ENCODE measurements at regions not wholly inside any gene's neighbourhood (a gene's known extent, or its start where the extent isn't known, plus 50 kb on each side); places are given as distances from the start of the nearest gene placed in this dataset.

DNA sequence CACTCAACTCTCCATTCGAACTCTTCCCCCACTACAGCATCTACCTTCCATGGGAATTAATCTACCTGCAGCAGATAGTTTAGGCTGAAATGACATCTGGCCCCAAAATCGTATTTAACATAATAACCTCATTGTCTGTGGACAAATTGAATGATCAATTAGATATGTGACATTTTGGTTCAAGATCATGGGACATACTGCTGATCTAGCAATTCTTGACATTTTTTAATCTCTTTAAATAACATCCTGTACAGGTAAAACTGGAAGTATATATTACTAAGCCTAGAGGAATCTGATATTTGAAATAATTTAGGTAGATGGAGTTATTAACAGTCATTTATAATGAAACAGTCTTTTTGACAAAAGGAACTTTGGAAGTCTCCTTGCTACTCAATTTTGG lies 702.5 kb downstream of the NLGN4X start:
- TF ChIP-seq, protein P1, sequence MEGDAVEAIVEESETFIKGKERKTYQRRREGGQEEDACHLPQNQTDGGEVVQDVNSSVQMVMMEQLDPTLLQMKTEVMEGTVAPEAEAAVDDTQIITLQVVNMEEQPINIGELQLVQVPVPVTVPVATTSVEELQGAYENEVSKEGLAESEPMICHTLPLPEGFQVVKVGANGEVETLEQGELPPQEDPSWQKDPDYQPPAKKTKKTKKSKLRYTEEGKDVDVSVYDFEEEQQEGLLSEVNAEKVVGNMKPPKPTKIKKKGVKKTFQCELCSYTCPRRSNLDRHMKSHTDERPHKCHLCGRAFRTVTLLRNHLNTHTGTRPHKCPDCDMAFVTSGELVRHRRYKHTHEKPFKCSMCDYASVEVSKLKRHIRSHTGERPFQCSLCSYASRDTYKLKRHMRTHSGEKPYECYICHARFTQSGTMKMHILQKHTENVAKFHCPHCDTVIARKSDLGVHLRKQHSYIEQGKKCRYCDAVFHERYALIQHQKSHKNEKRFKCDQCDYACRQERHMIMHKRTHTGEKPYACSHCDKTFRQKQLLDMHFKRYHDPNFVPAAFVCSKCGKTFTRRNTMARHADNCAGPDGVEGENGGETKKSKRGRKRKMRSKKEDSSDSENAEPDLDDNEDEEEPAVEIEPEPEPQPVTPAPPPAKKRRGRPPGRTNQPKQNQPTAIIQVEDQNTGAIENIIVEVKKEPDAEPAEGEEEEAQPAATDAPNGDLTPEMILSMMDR (IDR thresholded peaks at IDR 0.05; ENCODE audit: low read length), result no peak
- no peak for TF ChIP-seq EZH2 (IDR thresholded peaks at IDR 0.05; ENCODE audit: borderline replicate concordance, low read length)

All from OCI-LY1 (cell line).